ENCODE measurements at regions not wholly inside any gene's neighbourhood (a gene's known extent, or its start where the extent isn't known, plus 50 kb on each side); places are given as distances from the start of the nearest gene placed in this dataset.
"Not testable (repeated sequence)": the region's sequence is repeated elsewhere in the genome, so short reads cannot be mapped to it uniquely, and the experiment has no call there.

DNA sequence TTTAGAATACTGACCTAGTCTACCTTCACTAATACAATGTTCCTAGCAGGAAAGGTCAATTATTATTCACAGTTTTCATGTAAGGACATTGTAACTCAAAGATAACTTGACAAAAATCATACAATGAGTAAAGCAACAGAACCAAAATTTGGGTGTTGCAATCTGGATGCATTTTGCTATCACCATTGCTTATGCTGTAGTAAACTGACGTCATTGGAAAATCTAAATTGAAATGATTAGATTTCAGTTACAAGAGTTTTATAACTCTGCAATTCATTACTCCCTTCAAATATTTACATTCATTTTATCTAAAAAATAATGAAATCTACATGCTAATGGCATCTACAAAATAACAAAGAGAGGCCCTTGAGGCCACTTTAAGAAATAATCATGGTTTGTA lies 147.0 kb downstream of the TENT5A start:
- Histone ChIP-seq H3K9ac (ENCODE audit: low read depth, low read length, poor library complexity) (no peak overlapping the region), H3K14ac (ENCODE audit: low read length) (no peak overlapping the region), H2BK15ac (ENCODE audit: low read length) (no peak overlapping the region), H3K4ac (ENCODE audit: low read length) (no peak overlapping the region), H3K36me3 (replicated peaks in 1 of 2; ENCODE audit: control insufficient read depth in 2 of 2, insufficient read depth in 2 of 2, low read length in 2 of 2) (no peaks in the 10 kb centered on the region), H2BK5ac (ENCODE audit: low read length) (no peak overlapping the region), H3K79me1 (ENCODE audit: low read depth, low read length) (no peaks in the 10 kb centered on the region), H3K9me3 (replicated peaks in 1 of 2; ENCODE audit: control insufficient read depth in 2 of 2, insufficient read depth in 1 of 2, low read depth in 1 of 2, low read length in 2 of 2) (no peaks in the 10 kb centered on the region), H3K18ac (ENCODE audit: low read length) (no peak overlapping the region), H2BK120ac (ENCODE audit: low read depth, low read length) (no peak overlapping the region), H2BK12ac (ENCODE audit: low read length) (no peak overlapping the region), H2AK5ac (ENCODE audit: low read depth, low read length) (no peak overlapping the region), H3K27ac (replicated peaks; ENCODE audit: low read length) (no peak overlapping the region), H3K27me3 (ENCODE audit: control insufficient read depth in 3 of 3, insufficient read depth in 3 of 3, low read depth in 1 of 3, low read length in 3 of 3) (no peaks in the 10 kb centered on the region), H3K4me3 (ENCODE audit: low read length in 2 of 2) (no peak overlapping the region), H2AFZ (ENCODE audit: low read length) (no peak overlapping the region), H3K4me2 (ENCODE audit: insufficient read depth, low read length, poor library complexity, severe bottlenecking) (no peak overlapping the region), H3K4me1 (ENCODE audit: control insufficient read depth in 2 of 2, insufficient read depth in 1 of 2, low read depth in 1 of 2, low read length in 2 of 2) (no peaks in the 10 kb centered on the region), H3K23ac (ENCODE audit: low read depth, low read length, poor library complexity) (no peak overlapping the region), H4K8ac (ENCODE audit: low read depth, low read length) (no peak overlapping the region), H4K91ac (ENCODE audit: low read depth, low read length, poor library complexity) (no peak overlapping the region)
- no CpG with 5 or more reads among the region's 1 CpG for WGBS, 2 donors (ENCODE audit: extremely low coverage in 2 of 2, insufficient read length in 2 of 2, insufficient replicate concordance in 1 of 2)
- no peak for DNase-seq (ENCODE audit: low spot score)

DNA sequence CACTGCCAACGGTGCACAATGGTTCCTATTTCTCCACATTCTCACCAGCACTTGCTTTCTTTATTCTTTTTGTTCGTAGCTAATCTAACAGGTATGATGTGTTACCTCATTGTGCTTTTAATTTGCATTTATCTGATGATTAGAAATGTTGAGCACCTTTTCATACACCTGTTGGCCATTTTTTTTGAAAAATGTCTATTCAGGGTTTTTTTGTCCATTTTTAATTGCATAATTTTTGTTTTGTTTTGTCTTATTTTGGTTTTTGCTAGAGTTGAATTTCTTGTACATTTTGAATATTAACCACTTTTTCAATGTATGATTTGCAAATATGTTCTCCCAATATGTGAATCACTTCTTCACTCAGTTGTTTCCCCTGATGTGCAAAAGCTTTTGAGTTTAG lies 150.6 kb downstream of the TENT5A start:
- no peak overlapping the region for H2BK15ac ChIP-seq (ENCODE audit: low read length)
- H2BK12ac ChIP-seq (ENCODE audit: low read length), result no peak overlapping the region
- no peak overlapping the region for H2AK5ac ChIP-seq (ENCODE audit: low read depth, low read length)
- H3K4ac ChIP-seq (ENCODE audit: low read length), result no peak overlapping the region
- no peaks in the 10 kb centered on the region for H3K79me1 ChIP-seq (ENCODE audit: low read depth, low read length)
- H3K9me3 ChIP-seq (replicated peaks in 1 of 2; ENCODE audit: control insufficient read depth in 2 of 2, insufficient read depth in 1 of 2, low read depth in 1 of 2, low read length in 2 of 2), result no peaks in the 10 kb centered on the region
- H2BK120ac ChIP-seq (ENCODE audit: low read depth, low read length), result no peak overlapping the region
- H2AFZ ChIP-seq (ENCODE audit: low read length), result no peak overlapping the region
- no peak overlapping the region for H3K27ac ChIP-seq (replicated peaks; ENCODE audit: low read length)
- H3K4me3 ChIP-seq (ENCODE audit: low read length in 2 of 2), result no peak overlapping the region
- no peak overlapping the region for H2BK5ac ChIP-seq (ENCODE audit: low read length)
- no peaks in the 10 kb centered on the region for H3K36me3 ChIP-seq (replicated peaks in 1 of 2; ENCODE audit: control insufficient read depth in 2 of 2, insufficient read depth in 2 of 2, low read length in 2 of 2)
- no CpG with 5 or more reads among the region's 2 CpGs for WGBS, 2 donors (ENCODE audit: extremely low coverage in 2 of 2, insufficient read length in 2 of 2, insufficient replicate concordance in 1 of 2)
- no peak overlapping the region for H3K9ac ChIP-seq (ENCODE audit: low read depth, low read length, poor library complexity)
- peaks cover 0 to 4% of the 10 kb centered on the region in 2 donors for H3K4me1 ChIP-seq (ENCODE audit: control insufficient read depth in 2 of 2, insufficient read depth in 1 of 2, low read depth in 1 of 2, low read length in 2 of 2)
- no peak overlapping the region for H4K8ac ChIP-seq (ENCODE audit: low read depth, low read length)
- DNase-seq (ENCODE audit: low spot score), result no peak
- H3K14ac ChIP-seq (ENCODE audit: low read length), result no peak overlapping the region
- no peak overlapping the region for H3K23ac ChIP-seq (ENCODE audit: low read depth, low read length, poor library complexity)
- H3K18ac ChIP-seq (ENCODE audit: low read length), result no peak overlapping the region
- H3K27me3 ChIP-seq (ENCODE audit: control insufficient read depth in 3 of 3, insufficient read depth in 3 of 3, low read depth in 1 of 3, low read length in 3 of 3), result no peaks in the 10 kb centered on the region
- no peak overlapping the region for H4K91ac ChIP-seq (ENCODE audit: low read depth, low read length, poor library complexity)
- H3K4me2 ChIP-seq (ENCODE audit: insufficient read depth, low read length, poor library complexity, severe bottlenecking), result no peak overlapping the region

DNA sequence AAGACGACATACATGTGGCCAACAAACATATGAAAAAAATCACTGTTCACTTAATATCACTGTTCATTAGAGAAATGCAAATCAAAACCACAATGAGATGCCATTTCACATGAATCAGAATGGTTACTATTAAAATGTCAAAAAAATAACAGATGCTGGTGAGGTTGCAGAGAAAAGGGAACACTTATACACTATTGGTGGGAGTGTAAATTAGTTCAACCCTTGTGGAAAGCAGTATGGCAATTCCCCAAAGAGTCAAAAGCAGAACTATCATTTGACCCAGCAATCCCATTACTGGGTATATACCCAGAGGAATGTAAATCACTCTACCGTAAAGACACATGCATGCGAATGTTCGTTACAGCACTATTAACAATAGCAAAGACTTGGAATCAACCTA lies 152.0 kb downstream of the TENT5A start:
- no CpG with 5 or more reads among the region's 4 CpGs for WGBS, 2 donors (ENCODE audit: extremely low coverage in 2 of 2, insufficient read length in 2 of 2, insufficient replicate concordance in 1 of 2)
- not testable (repeated sequence) for H3K4ac ChIP-seq (ENCODE audit: low read length); H2BK5ac ChIP-seq (ENCODE audit: low read length); DNase-seq (ENCODE audit: low spot score); H4K8ac ChIP-seq (ENCODE audit: low read depth, low read length); H2AFZ ChIP-seq (ENCODE audit: low read length); H3K4me2 ChIP-seq (ENCODE audit: insufficient read depth, low read length, poor library complexity, severe bottlenecking); H3K27me3 ChIP-seq (ENCODE audit: control insufficient read depth in 3 of 3, insufficient read depth in 3 of 3, low read depth in 1 of 3, low read length in 3 of 3); H3K9ac ChIP-seq (ENCODE audit: low read depth, low read length, poor library complexity); H3K79me1 ChIP-seq (ENCODE audit: low read depth, low read length); H3K9me3 ChIP-seq (replicated peaks in 1 of 2; ENCODE audit: control insufficient read depth in 2 of 2, insufficient read depth in 1 of 2, low read depth in 1 of 2, low read length in 2 of 2); H3K23ac ChIP-seq (ENCODE audit: low read depth, low read length, poor library complexity); H3K4me1 ChIP-seq (ENCODE audit: control insufficient read depth in 2 of 2, insufficient read depth in 1 of 2, low read depth in 1 of 2, low read length in 2 of 2); H3K18ac ChIP-seq (ENCODE audit: low read length); H4K91ac ChIP-seq (ENCODE audit: low read depth, low read length, poor library complexity); H2BK120ac ChIP-seq (ENCODE audit: low read depth, low read length); H3K14ac ChIP-seq (ENCODE audit: low read length); H2AK5ac ChIP-seq (ENCODE audit: low read depth, low read length); H2BK12ac ChIP-seq (ENCODE audit: low read length); H3K4me3 ChIP-seq (ENCODE audit: low read length in 2 of 2); H3K36me3 ChIP-seq (replicated peaks in 1 of 2; ENCODE audit: control insufficient read depth in 2 of 2, insufficient read depth in 2 of 2, low read length in 2 of 2); H2BK15ac ChIP-seq (ENCODE audit: low read length); H3K27ac ChIP-seq (replicated peaks; ENCODE audit: low read length)

DNA sequence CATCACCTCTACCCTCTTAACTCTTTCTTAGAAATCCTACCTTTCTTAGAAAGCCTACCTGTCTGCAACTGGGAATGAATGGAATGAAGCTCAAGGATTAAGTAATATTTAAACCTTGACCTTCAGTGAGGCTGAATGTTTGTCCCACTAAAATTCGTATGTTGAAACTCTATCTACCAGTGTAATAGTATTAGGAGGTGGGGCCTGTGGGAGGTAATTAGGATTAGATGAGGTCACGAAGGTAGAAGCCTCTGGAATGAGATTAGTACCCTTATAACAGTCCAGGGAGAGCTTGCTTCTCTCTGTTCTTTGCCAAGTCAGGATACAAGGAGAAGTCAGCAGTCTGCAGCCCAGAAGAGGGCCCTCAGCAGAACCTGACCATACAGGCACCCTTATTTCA lies 158.0 kb downstream of the TENT5A start:
- no peak overlapping the region for H2AK5ac ChIP-seq (ENCODE audit: low read depth, low read length)
- no peak overlapping the region for H3K18ac ChIP-seq (ENCODE audit: low read length)
- H2BK5ac ChIP-seq (ENCODE audit: low read length), result no peak overlapping the region
- H3K4me1 ChIP-seq (ENCODE audit: control insufficient read depth in 2 of 2, insufficient read depth in 1 of 2, low read depth in 1 of 2, low read length in 2 of 2), result peaks cover 0 to 9% of the 10 kb centered on the region in 2 donors
- H4K8ac ChIP-seq (ENCODE audit: low read depth, low read length), result no peak overlapping the region
- H2BK15ac ChIP-seq (ENCODE audit: low read length), result no peak overlapping the region
- H2BK120ac ChIP-seq (ENCODE audit: low read depth, low read length), result no peak overlapping the region
- H3K23ac ChIP-seq (ENCODE audit: low read depth, low read length, poor library complexity), result no peak overlapping the region
- no peak overlapping the region for H4K91ac ChIP-seq (ENCODE audit: low read depth, low read length, poor library complexity)
- H2AFZ ChIP-seq (ENCODE audit: low read length), result no peak overlapping the region
- no peak overlapping the region for H2BK12ac ChIP-seq (ENCODE audit: low read length)
- H3K27me3 ChIP-seq (ENCODE audit: control insufficient read depth in 3 of 3, insufficient read depth in 3 of 3, low read depth in 1 of 3, low read length in 3 of 3), result no peaks in the 10 kb centered on the region
- H3K79me1 ChIP-seq (ENCODE audit: low read depth, low read length), result no peaks in the 10 kb centered on the region
- no CpG with 5 or more reads among the region's 2 CpGs for WGBS, 2 donors (ENCODE audit: extremely low coverage in 2 of 2, insufficient read length in 2 of 2, insufficient replicate concordance in 1 of 2)
- no peak overlapping the region for H3K4me2 ChIP-seq (ENCODE audit: insufficient read depth, low read length, poor library complexity, severe bottlenecking)
- no peaks in the 10 kb centered on the region for H3K9me3 ChIP-seq (replicated peaks in 1 of 2; ENCODE audit: control insufficient read depth in 2 of 2, insufficient read depth in 1 of 2, low read depth in 1 of 2, low read length in 2 of 2)
- DNase-seq (ENCODE audit: low spot score), result no peak
- no peak overlapping the region for H3K9ac ChIP-seq (ENCODE audit: low read depth, low read length, poor library complexity)
- H3K14ac ChIP-seq (ENCODE audit: low read length), result no peak overlapping the region
- H3K4ac ChIP-seq (ENCODE audit: low read length), result no peak overlapping the region
- no peak overlapping the region for H3K4me3 ChIP-seq (ENCODE audit: low read length in 2 of 2)
- H3K36me3 ChIP-seq (replicated peaks in 1 of 2; ENCODE audit: control insufficient read depth in 2 of 2, insufficient read depth in 2 of 2, low read length in 2 of 2), result no peaks in the 10 kb centered on the region
- H3K27ac ChIP-seq (replicated peaks; ENCODE audit: low read length), result no peak overlapping the region

Data from neuronal stem cell (in vitro differentiated cells).